ENCODE measurements at regions not wholly inside any gene's neighbourhood (a gene's known extent, or its start where the extent isn't known, plus 50 kb on each side); places are given as distances from the start of the nearest gene placed in this dataset.

- DNase-seq (ENCODE audit: low read depth): no peak
Measured at GRCh38 chr1:95370691-95371562, 136.9 kb downstream of the RWDD3 start.

GRCh38 chr1:95371666-95372282 lies 137.8 kb downstream of the RWDD3 start:
- DNase-seq (ENCODE audit: low read depth): no peak

DNA sequence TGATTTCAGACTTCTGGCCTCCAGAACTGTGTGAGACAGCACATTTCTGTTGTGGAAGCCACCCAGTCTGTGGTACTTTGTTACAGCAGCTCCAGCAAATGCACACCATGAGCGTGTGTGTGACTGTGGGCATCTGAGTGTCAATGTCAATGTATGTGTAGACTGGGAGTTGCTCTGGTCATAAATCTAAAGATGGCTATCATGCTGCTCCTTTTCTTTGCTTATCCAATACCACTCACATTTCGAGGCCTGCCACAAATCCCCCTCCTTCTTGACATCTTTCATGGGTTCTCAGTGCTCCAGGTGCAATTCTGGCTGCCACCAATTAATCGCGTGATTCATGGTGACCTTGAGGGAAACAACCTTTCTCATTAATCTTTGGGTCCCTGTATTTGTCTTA lies 141.2 kb downstream of the RWDD3 start:
- DNase-seq (ENCODE audit: low read depth): no peak

GRCh38 chr1:95380909-95381308 lies 146.9 kb downstream of the RWDD3 start:
- DNase-seq (ENCODE audit: low read depth): no peak

- no peak for DNase-seq (ENCODE audit: low read depth)
Measured at GRCh38 chr1:95382000-95382786, 148.2 kb downstream of the RWDD3 start.

DNA sequence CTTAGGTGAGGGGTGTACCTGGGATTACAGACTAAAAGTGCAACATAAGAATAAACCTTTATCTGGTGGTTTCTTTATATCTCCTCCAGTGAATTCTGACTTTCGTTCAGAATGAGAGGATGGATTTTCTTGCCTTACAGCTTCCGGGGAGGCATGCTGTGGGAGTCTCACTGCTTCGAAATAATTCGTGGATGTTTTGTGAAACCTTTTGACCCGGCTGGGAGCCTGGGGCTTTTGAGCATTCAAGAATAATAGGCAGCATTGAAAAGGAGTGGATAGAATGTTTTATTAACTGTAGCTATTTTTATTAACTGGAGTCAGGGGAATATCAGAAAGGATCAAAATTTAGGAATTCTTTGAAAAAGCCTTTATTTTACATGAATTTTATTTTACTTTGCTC lies 149.1 kb downstream of the RWDD3 start:
- no peak for DNase-seq (ENCODE audit: low read depth)

- peak; percentile 17 for DNase-seq (ENCODE audit: low read depth)
Measured at GRCh38 chr1:95384567-95384966, 150.6 kb downstream of the RWDD3 start.

DNA sequence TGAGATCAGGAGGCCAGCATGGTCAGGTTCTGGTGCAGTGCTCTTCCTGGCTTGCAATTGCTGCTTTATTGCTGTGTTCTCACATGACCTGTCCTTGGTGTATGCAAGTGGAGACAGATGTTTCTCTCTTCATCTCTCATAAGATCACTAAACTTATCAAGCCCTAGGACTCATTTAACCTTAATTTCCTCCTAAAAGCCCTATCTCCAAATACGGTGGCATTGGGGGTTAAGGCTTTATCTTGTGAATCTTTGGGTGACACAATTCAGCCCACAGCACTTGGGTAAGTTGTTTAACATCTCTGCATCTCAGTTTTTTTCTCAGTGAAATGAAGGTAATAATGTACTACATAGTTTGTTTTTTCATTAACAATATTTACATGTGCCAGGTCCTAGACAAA lies 152.4 kb downstream of the RWDD3 start:
- DNase-seq (ENCODE audit: low read depth): no peak

DNA sequence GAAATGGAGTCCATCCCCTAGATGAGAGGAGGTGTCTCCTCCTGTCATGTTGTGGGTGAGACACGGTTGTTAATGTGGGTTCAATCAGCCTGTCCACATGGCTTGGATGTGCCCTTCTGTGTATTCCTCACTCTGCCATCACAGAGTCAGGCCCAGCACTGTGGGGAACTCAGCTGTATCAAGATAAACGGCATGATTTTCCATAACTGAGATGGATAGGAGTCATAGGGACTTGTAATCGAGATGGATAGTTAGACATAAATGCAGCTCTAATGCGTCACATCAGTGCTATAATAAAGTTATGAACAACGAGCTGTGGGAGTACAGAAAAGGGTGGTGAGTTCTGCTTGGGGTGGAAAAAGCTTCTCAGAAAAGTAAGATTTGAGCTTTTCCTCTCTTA lies 152.9 kb downstream of the RWDD3 start:
- DNase-seq (ENCODE audit: low read depth): no peak

DNA sequence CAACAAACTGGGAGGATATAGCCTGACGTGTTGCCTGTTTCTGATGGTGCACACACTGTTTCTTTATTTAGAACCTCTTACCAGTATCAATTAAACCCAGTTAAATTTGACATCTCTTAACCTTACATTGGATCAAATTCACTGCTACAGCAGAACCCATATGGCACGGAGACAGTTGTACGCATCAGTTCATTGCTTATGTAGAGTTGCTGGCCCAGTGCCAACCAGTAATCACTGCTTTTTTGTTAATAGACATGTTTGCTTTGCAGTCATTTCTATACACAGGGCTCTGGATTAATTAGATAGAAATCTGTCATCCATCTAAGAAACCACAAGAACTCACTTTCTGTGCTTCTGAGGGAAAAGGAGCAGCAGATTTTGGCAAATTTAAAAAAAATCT lies 154.0 kb downstream of the RWDD3 start:
- DNase-seq (ENCODE audit: low read depth): no peak

DNA sequence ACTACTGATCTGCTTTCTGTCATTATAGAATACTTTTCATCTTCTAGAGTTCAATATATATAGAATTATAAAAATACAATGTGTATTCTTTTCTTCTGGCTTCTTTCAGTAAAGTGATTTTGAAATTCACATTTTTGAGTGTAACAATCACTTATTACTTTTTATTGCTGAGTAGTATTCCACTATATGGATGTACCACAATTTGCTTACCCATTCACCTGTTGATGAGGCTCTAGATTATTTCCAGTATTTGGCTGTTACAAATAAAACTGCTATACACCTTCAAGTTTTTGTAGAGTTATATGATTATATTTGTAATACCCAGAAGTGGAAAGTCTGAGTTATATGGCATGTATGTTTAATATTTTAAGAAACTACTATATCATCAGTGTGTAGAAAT lies 159.4 kb downstream of the RWDD3 start:
- DNase-seq (ENCODE audit: low read depth): no peak

DNA sequence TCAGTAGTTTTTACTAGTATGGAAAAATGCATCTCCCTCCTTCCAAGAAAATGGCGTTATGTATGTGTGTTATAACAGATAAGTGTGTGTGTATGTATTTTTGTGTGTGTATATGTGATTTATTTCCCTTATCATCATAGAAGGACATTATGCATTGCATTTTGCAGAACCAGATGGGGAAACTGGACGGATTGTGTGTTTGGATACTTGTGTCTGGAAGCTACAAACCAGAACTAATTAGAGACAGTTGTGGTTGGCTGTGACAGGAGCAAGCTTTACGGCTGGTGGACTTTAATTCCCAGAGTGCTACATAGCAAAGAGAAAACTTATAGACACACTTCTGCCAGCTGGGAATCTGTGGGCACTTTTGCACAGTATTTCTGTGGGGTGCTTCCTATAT lies 162.5 kb downstream of the RWDD3 start:
- no peak for DNase-seq (ENCODE audit: low read depth)

GRCh38 chr1:95402780-95403179 lies 168.8 kb downstream of the RWDD3 start:
- DNase-seq (ENCODE audit: low read depth): no peak

GRCh38 chr1:95406279-95406678 lies 172.3 kb downstream of the RWDD3 start:
- no peak for DNase-seq (ENCODE audit: low read depth)

- DNase-seq (ENCODE audit: low read depth): no peak
Measured at GRCh38 chr1:95407131-95407885, 173.3 kb downstream of the RWDD3 start.

DNA sequence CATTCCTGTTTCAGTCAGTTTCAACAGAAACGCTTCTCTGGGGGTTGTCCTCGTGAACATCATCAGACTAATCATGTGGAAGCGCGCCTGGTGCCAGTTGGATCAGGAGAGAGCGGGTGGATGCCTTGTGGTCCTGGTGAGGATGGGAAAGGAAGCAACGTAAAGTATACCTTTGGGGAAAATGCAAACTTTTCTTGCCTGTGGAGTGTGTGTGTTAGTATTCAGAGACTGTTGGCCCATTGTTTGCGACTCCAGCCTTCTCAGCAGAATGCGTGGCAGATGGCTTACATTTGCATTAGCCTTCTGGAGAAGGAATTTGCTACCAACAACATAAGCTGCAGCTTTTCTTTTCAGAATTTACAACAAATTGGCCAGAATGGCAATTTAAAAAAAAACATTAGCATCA lies 173.9 kb downstream of the RWDD3 start:
- no peak for DNase-seq (ENCODE audit: low read depth)

GRCh38 chr1:95408507-95409136 lies 174.6 kb downstream of the RWDD3 start:
- DNase-seq (ENCODE audit: low read depth): no peak

DNA sequence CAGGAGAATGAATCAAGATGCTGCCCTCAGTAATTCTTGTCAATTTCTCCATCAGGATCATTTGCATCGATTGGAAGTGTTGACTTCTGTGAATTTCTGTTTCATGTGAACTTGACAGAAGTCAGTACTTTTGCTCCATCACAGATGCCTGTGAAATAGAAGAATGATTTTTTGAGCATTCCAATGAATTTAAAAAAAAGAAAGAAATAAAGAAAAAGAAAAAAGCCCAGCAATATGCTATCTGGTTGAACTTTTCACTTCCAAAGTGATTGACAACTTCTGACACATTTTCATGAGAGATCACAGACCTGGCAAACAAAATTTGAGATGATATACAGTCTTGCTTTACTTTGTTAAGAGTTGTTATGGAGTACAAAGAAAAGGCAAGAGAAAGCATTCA lies 175.3 kb downstream of the RWDD3 start:
- DNase-seq (ENCODE audit: low read depth): no peak

DNA sequence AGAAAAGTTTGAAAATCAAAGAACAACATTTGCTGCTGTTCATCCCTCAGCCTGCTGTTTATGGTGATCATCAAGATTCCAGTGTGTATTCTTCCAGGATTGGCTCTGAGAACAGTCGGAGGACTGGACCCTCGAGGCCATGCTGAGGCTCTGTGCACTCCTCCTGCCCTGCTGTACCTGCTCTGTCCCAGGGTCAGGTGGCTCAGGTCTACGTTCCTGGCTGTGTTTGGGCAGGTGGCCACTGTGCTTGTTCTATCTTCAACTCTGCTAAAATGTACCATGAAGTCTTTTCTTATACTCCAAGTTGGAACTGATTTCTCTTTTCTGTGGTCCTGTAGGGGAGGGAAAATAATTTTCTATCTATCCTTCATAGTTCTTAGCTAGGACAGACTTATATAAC lies 175.9 kb downstream of the RWDD3 start:
- DNase-seq (ENCODE audit: low read depth): no peak

GRCh38 chr1:95415146-95415545 lies 181.1 kb downstream of the RWDD3 start:
- DNase-seq (ENCODE audit: low read depth): no peak

- no peak for DNase-seq (ENCODE audit: low read depth)
Measured at GRCh38 chr1:95426772-95427171, 192.8 kb downstream of the RWDD3 start.

DNA sequence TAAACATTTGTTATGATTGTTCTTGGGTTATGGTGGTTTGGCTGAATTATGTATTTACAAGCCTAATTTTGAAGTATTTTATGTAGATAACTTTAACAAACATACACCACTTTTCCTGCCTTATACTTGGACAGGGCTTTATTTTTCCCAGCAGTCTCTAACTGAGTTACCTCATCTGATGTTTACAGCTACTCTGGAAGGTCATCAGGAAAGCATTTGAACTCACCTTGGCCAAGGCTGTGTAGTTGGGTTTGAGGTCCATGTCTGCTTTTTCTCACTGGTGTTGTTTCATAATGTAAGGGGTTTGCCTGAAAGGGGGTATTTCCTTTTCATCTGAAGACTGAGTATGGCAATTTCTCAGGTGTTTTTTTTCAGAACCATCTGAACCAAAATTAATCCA lies 193.5 kb downstream of the RWDD3 start:
- no peak for DNase-seq (ENCODE audit: low read depth)
